SU-DHL-6 (cell line): ENCODE measurements at regions not wholly inside any gene's neighbourhood (a gene's known extent, or its start where the extent isn't known, plus 50 kb on each side); places are given as distances from the start of the nearest gene placed in this dataset.

Source experiments
- H2AFZ ChIP-seq: fragments of 200-600 bp; sonication (generic); 2 replicates; pipeline ENCODE4 v1.6.1; 2014; ENCODE audit warnings: low read depth, mild to moderate bottlenecking, moderate library complexity, mixed read lengths, antibody characterized with exemption, low read length; ENCODE audit not compliant: severe bottlenecking
- H3F3A ChIP-seq: fragments of 200-600 bp; shearing (Covaris generic); 2 replicates; pipeline ENCODE4 v1.6.0; 2016; ENCODE audit warnings: antibody characterized with exemption, mild to moderate bottlenecking; ENCODE audit not compliant: insufficient read depth
- H3K27ac ChIP-seq: fragments of 200-600 bp; sonication (generic); 2 replicates; pipeline ENCODE4 v1.5.1; 2016; ENCODE audit warnings: low read depth, mild to moderate bottlenecking, low read length, moderate library complexity, mixed read lengths
- H3K27me3 ChIP-seq: fragments of 200-600 bp; sonication (generic), shearing (Covaris generic); 2 replicates; pipeline ENCODE4 v1.6.0; 2014; ENCODE audit warnings: mild to moderate bottlenecking, low read length
- H3K36me3 ChIP-seq: fragments of 200-600 bp; sonication (generic); 2 replicates; pipeline ENCODE4 v1.6.1; 2014; ENCODE audit warnings: mild to moderate bottlenecking, low read length, mixed read lengths
- H3K4me2 ChIP-seq: fragments of 300-600, 200-600 bp; shearing (Covaris generic), sonication (generic); 2 replicates; pipeline ENCODE4 v1.6.0; 2014; ENCODE audit warnings: low read length, low read depth, mild to moderate bottlenecking; ENCODE audit not compliant: poor library complexity, severe bottlenecking
- H3K4me3 ChIP-seq: fragments of 200-600 bp; sonication (generic); 2 replicates; pipeline ENCODE4 v1.5.1; 2014; ENCODE audit warnings: antibody characterized with exemption, low read length, mild to moderate bottlenecking, mixed read lengths; ENCODE audit not compliant: insufficient read depth, poor library complexity, severe bottlenecking
- H3K79me2 ChIP-seq: fragments of 200-600 bp; sonication (generic); 2 replicates; pipeline ENCODE4 v1.6.1; 2014; ENCODE audit warnings: mild to moderate bottlenecking, low read length, moderate library complexity; ENCODE audit not compliant: insufficient read depth
- H3K9ac ChIP-seq: fragments of 200-600 bp; sonication (generic); 2 replicates; pipeline ENCODE4 v1.7.0; 2014; ENCODE audit warnings: mild to moderate bottlenecking, low read length
- H3K9me2 ChIP-seq: fragments of 200-600 bp; sonication (generic); replicated peaks from 2 replicates; pipeline ENCODE4 v1.6.1; 2014; ENCODE audit warnings: low read length; ENCODE audit not compliant: insufficient read depth
- H3K9me3 ChIP-seq: fragments of 200-600 bp; sonication (generic); 2 replicates; pipeline ENCODE4 v1.6.1; 2014; ENCODE audit warnings: low read length, mixed read lengths; ENCODE audit not compliant: insufficient read depth
- H4K20me1 ChIP-seq: fragments of 200-600 bp; sonication (generic); 2 replicates; pipeline ENCODE4 v1.6.1; 2014; ENCODE audit warnings: low read depth, mild to moderate bottlenecking, antibody characterized with exemption, low read length, moderate library complexity, mixed read lengths
- CTCF ChIP-seq: fragments of 200-600 bp; sonication (generic); IDR thresholded peaks from one replicate; pipeline ENCODE4 v1.5.1; 2017; ENCODE audit warnings: antibody characterized with exemption, mild to moderate bottlenecking, low read length, moderate library complexity; ENCODE audit not compliant: insufficient read depth, poor library complexity, severe bottlenecking
- EZH2phosphoT487 ChIP-seq: fragments of 200-600 bp; sonication (generic), shearing (Covaris generic); conservative IDR thresholded peaks from 2 replicates; pipeline ENCODE4 v1.6.1; 2018; ENCODE audit warnings: mild to moderate bottlenecking, antibody characterized with exemption, low read length, moderate library complexity, mixed read lengths

GRCh38 chr4:181581983-181582382 is 661.2 kb upstream of the TENM3 start:
- Histone ChIP-seq H3K36me3 (no peaks in the 10 kb centered on the region), H4K20me1 (no peaks in the 10 kb centered on the region), H3K4me3 (no peak overlapping the region), H3K79me2 (no peaks in the 10 kb centered on the region), H3K9me2 (no peaks in the 10 kb centered on the region), H3F3A (no peaks in the 10 kb centered on the region), H3K27ac (no peak overlapping the region), H3K9me3 (no peaks in the 10 kb centered on the region), H2AFZ (no peak overlapping the region), H3K9ac (no peak overlapping the region), H3K27me3 (no peaks in the 10 kb centered on the region), H3K4me2 (no peak overlapping the region)
- TF ChIP-seq EZH2phosphoT487 (no peak), CTCF (no peak)

- no peak for TF ChIP-seq CTCF
- Histone ChIP-seq H3F3A (no peaks in the 10 kb centered on the region), H3K9me2 (no peaks in the 10 kb centered on the region), H3K4me3 (no peak overlapping the region), H4K20me1 (no peaks in the 10 kb centered on the region), H3K9ac (no peak overlapping the region), H3K27ac (no peak overlapping the region), H3K4me2 (no peak overlapping the region), H2AFZ (no peak overlapping the region), H3K27me3 (no peaks in the 10 kb centered on the region), H3K36me3 (no peaks in the 10 kb centered on the region), H3K9me3 (no peaks in the 10 kb centered on the region), H3K79me2 (no peaks in the 10 kb centered on the region)
These were observed 660.6 kb upstream of the TENM3 start for GRCh38 chr4:181582595-181582994.

GRCh38 chr4:181588733-181589302 is 654.4 kb upstream of the TENM3 start:
- TF ChIP-seq CTCF (no peak), EZH2phosphoT487 (no peak)
- no peaks in the 10 kb centered on the region for H3K36me3 ChIP-seq
- no peaks in the 10 kb centered on the region for H3F3A ChIP-seq
- H3K27ac ChIP-seq, result no peak overlapping the region
- no peaks in the 10 kb centered on the region for H4K20me1 ChIP-seq
- H3K9me3 ChIP-seq, result no peaks in the 10 kb centered on the region
- H3K9ac ChIP-seq, result no peak overlapping the region
- no peak overlapping the region for H2AFZ ChIP-seq
- H3K9me2 ChIP-seq, result no peaks in the 10 kb centered on the region
- no peaks in the 10 kb centered on the region for H3K27me3 ChIP-seq
- H3K4me2 ChIP-seq, result no peak overlapping the region
- no peaks in the 10 kb centered on the region for H3K79me2 ChIP-seq
- H3K4me3 ChIP-seq, result no peak overlapping the region
